HCT116 (cell line): ENCODE measurements at regions not wholly inside any gene's neighbourhood (a gene's known extent, or its start where the extent isn't known, plus 50 kb on each side); places are given as distances from the start of the nearest gene placed in this dataset.

Source experiments
- ATAC-seq: fragments of 200-7000 bp; cut with Tn5 transposase; 2 replicates; pipeline ENCODE4 v1.9.1; 2020; ENCODE audit warnings: mild to moderate bottlenecking, moderate library complexity
- BruUV-seq: library from RNA; stranded (reverse); fragments of 400-500 nt; replicated peaks from 2 replicates; lab custom pipeline; 2021; lab: Mats Ljungman, UMichigan
- CTCF ChIA-PET: fragments of 300-600 bp; sonication (Branson Sonifier 250); formaldehyde crosslinking; loops from one replicate; lab custom pipeline; 2021; ENCODE audit warnings: antibody characterized with exemption; lab: Charles Lee
- POLR2A ChIA-PET: fragments of 300-600, 350-600 bp; sonication (Branson Sonifier 250); formaldehyde crosslinking; loops from one replicate; lab custom pipeline; 2021; ENCODE audit warnings: antibody characterized with exemption; lab: Charles Lee
- RAD21 ChIA-PET, 2 experiments: fragments of 300-600 bp; sonication (Branson Sonifier 250); formaldehyde crosslinking; loops; one replicate each; lab custom pipeline; 2023; ENCODE audit warnings: low total read pairs in 2 of 2; ENCODE audit not compliant: uncharacterized antibody in 2 of 2, unreplicated experiment in 2 of 2, low non-redundant PET in 1 of 2; lab: Charles Lee
- DNase-seq: peaks from one replicate; pipeline ENCODE4 v3.0.0-alpha.2; 2010; ENCODE audit warnings: low read depth, low spot score
- H2AFZ ChIP-seq: fragments of 200-600 bp; shearing (Covaris generic), sonication (generic); 2 replicates; pipeline ENCODE4 v1.6.1; 2017; ENCODE audit warnings: low read depth, mixed run types, mixed read lengths, antibody characterized with exemption, low read length; ENCODE audit not compliant: poor library complexity, severe bottlenecking
- H3K27ac ChIP-seq: 2 replicates; pipeline ENCODE4 v1.5.1; 2012; ENCODE audit warnings: low read depth, low read length
- H3K27me3 ChIP-seq: fragments of 200-600 bp; sonication (generic); 2 replicates; pipeline ENCODE4 v1.6.1; 2016; ENCODE audit warnings: mixed run types, low read length, mixed read lengths; ENCODE audit not compliant: insufficient read depth
- H3K36me3 ChIP-seq, 2 experiments: fragments of 200-500 bp in 1 of 2; fragments of 200-600 bp in 1 of 2; sonication (Bioruptor generic) in 1 of 2; sonication (generic) in 1 of 2; 2 replicates each; pipeline versions ENCODE4 v1.5.1 to v1.6.1; 2014 to 2016; ENCODE audit warnings: low read length in 2 of 2, inconsistent platforms in 1 of 2, mixed read lengths in 1 of 2, mixed run types in 1 of 2; ENCODE audit not compliant: insufficient read depth in 2 of 2, control insufficient read depth in 1 of 2
- H3K4me1 ChIP-seq, 2 experiments: fragments of 200-600 bp in 1 of 2; sonication (generic) in 1 of 2; 2 replicates each; pipeline versions ENCODE4 v1.5.1 to v1.6.1; 2012 to 2017; ENCODE audit warnings: low read length in 2 of 2, inconsistent platforms in 1 of 2, mild to moderate bottlenecking in 1 of 2, mixed read lengths in 1 of 2, mixed run types in 1 of 2, moderate library complexity in 1 of 2; ENCODE audit not compliant: insufficient read depth in 2 of 2, control insufficient read depth in 1 of 2
- H3K4me2 ChIP-seq: fragments of 200-600 bp; sonication (generic); 2 replicates; pipeline ENCODE4 v1.6.1; 2017; ENCODE audit warnings: mixed run types, low read length, mixed read lengths
- H3K4me3 ChIP-seq, 2 experiments: fragments of 200-600 bp in 1 of 2; sonication (generic) in 1 of 2; replicated peaks in 1 of 2; 2 replicates each; pipeline ENCODE4 v1.5.1; 2011 to 2016; ENCODE audit warnings: low read length in 2 of 2, control low read depth in 1 of 2, low read depth in 1 of 2, mild to moderate bottlenecking in 1 of 2, mixed read lengths in 1 of 2, mixed run types in 1 of 2
- H3K79me2 ChIP-seq: fragments of 200-600 bp; sonication (generic); 2 replicates; pipeline ENCODE4 v1.6.1; 2017; ENCODE audit warnings: mild to moderate bottlenecking, mixed run types, low read length, moderate library complexity, mixed read lengths; ENCODE audit not compliant: insufficient read depth
- H3K9ac ChIP-seq: fragments of 200-600 bp; sonication (generic); 2 replicates; pipeline ENCODE4 v1.6.1; 2016; ENCODE audit warnings: low read length, mixed read lengths
- H3K9me2 ChIP-seq: fragments of 200-600 bp; sonication (generic), shearing (Covaris generic); 2 replicates; pipeline ENCODE4 v1.6.1; 2017; ENCODE audit warnings: mixed run types, mild to moderate bottlenecking, moderate library complexity; ENCODE audit not compliant: insufficient read depth
- H3K9me3 ChIP-seq, 2 experiments: fragments of 200-500 bp in 1 of 2; fragments of 200-600 bp in 1 of 2; sonication (Bioruptor generic) in 1 of 2; sonication (generic) in 1 of 2; 2 replicates each; pipeline ENCODE4 v1.6.1; 2014 to 2017; ENCODE audit warnings: low read length in 2 of 2, mixed read lengths in 2 of 2, inconsistent platforms in 1 of 2, low read depth in 1 of 2, mild to moderate bottlenecking in 1 of 2, mixed run types in 1 of 2, moderate library complexity in 1 of 2; ENCODE audit not compliant: control insufficient read depth in 1 of 2, insufficient read depth in 1 of 2
- H4K20me1 ChIP-seq: fragments of 200-600 bp; sonication (generic), shearing (Covaris generic); 2 replicates; pipeline ENCODE4 v1.6.1; 2017; ENCODE audit warnings: mixed run types, mild to moderate bottlenecking, moderate library complexity; ENCODE audit not compliant: insufficient read depth
- CBX3 ChIP-seq: IDR thresholded peaks from 2 replicates; pipeline ENCODE4 v1.6.1; 2012; ENCODE audit warnings: low read depth
- CEBPB ChIP-seq: IDR thresholded peaks from 2 replicates; pipeline ENCODE4 v1.6.1; 2012; ENCODE audit warnings: low read depth
- EGR1 ChIP-seq: IDR thresholded peaks from 2 replicates; pipeline ENCODE4 v1.6.1; 2012; ENCODE audit warnings: low read depth
- EZH2 ChIP-seq: fragments of 200-600 bp; sonication (generic); IDR thresholded peaks from 2 replicates; pipeline ENCODE4 v1.6.1; 2017; ENCODE audit warnings: antibody characterized with exemption, mixed run types
- EZH2phosphoT487 ChIP-seq: fragments of 200-600 bp; IDR thresholded peaks from 2 replicates; pipeline ENCODE4 v1.6.1; 2018; ENCODE audit warnings: antibody characterized with exemption, borderline replicate concordance
- JUND ChIP-seq: IDR thresholded peaks from 2 replicates; pipeline ENCODE4 v1.6.1; 2012
- POLR2A ChIP-seq: IDR thresholded peaks from 2 replicates; pipeline ENCODE4 v1.7.0; 2011; ENCODE audit warnings: borderline replicate concordance; ENCODE audit not compliant: insufficient read depth, insufficient read length; ENCODE audit errors: extremely low read depth
- SIN3A ChIP-seq: IDR thresholded peaks from 2 replicates; pipeline ENCODE4 v1.6.1; 2012; ENCODE audit warnings: low read depth
- SP1 ChIP-seq: IDR thresholded peaks from 2 replicates; pipeline ENCODE4 v1.6.1; 2012; ENCODE audit warnings: low read depth
- SRF ChIP-seq: IDR thresholded peaks from 2 replicates; pipeline ENCODE4 v1.6.1; 2012; ENCODE audit warnings: low read depth
- YY1 ChIP-seq: IDR thresholded peaks from 2 replicates; pipeline ENCODE4 v1.6.1; 2011; ENCODE audit warnings: low read length, low read depth, moderate library complexity, mild to moderate bottlenecking; ENCODE audit not compliant: insufficient replicate concordance; ENCODE audit errors: extremely low read depth
- intact Hi-C: fragments of 100-400 bp; cut with micrococcal nuclease; formaldehyde crosslinking; loops from 2 replicates; pipeline ENCODE4 v1.10.0; 2022
- TF ChIP-seq, protein P1 (sequence below): IDR thresholded peaks from 2 replicates; pipeline ENCODE4 v1.6.1; 2012
- TF ChIP-seq, protein P2 (sequence below): IDR thresholded peaks from 2 replicates; pipeline ENCODE4 v1.6.1; 2012
- TF ChIP-seq, protein P3 (sequence below): IDR thresholded peaks from 2 replicates; pipeline ENCODE4 v1.6.1; 2012; ENCODE audit warnings: low read depth
- TF ChIP-seq, protein P4 (sequence below), 3 experiments: fragments of 200-600 bp in 1 of 3; sonication (generic) in 1 of 3; IDR thresholded peaks in 2 of 3; conservative IDR thresholded peaks in 1 of 3; 2 replicates each; pipeline ENCODE4 v1.5.1; 2012 to 2017; ENCODE audit warnings: low read depth in 2 of 3, low read length in 2 of 3, antibody characterized with exemption in 1 of 3, borderline replicate concordance in 1 of 3, control low read depth in 1 of 3, mild to moderate bottlenecking in 1 of 3, mixed read lengths in 1 of 3, mixed run types in 1 of 3, moderate library complexity in 1 of 3; ENCODE audit not compliant: insufficient read depth in 1 of 3

DNA sequence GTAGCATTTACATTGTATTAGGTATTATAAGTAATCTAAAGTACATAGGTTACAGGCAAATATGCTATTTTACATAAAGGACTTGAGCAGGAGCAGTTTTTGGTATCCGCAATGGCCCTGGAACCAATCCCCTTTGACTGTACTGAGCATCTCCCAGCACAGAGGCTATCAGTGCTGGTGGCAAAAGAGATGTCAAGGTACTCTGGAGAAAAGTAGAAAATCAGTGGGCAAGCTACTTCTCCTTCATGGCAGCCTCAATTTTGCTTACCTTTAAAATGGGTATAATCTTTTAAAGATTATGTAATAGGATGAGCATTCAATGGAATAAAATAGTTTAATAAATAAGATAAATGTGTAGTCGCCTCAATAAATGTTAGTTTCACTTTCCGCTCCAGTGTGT is 56.7 kb upstream of the LMCD1 start:
- H3K9ac ChIP-seq = no peak overlapping the region
- H4K20me1 ChIP-seq = no peaks in the 10 kb centered on the region
- H2AFZ ChIP-seq = no peak overlapping the region
- no peaks in the 10 kb centered on the region for H3K9me2 ChIP-seq
- peaks cover 9 to 24% of the 10 kb centered on the region in 2 experiments; a peak in 3 of 4 replicates for H3K4me1 ChIP-seq
- H3K9me3 ChIP-seq = no peaks in the 10 kb centered on the region
- ChIA-PET POLR2A (interaction anchor here (0.9 to 1.1 kb wide), 2 partner anchors 179 to 185 kb away, joined by 3 to 4 read pairs; no protein-coding TSS in a partner anchor), CTCF (interaction anchor here (1.2 to 2.1 kb wide), 4 partner anchors 57 to 181 kb away, joined by 3 to 7 read pairs (median 5); partner anchors contain the start of gene LMCD1), RAD21 (no interaction called here)
- H3K4me2 ChIP-seq = peak overlapping the region; percentile 62
- no peaks in the 10 kb centered on the region for H3K79me2 ChIP-seq
- ATAC-seq = no peak
- H3K36me3 ChIP-seq = no peaks in the 10 kb centered on the region
- no peak for DNase-seq
- H3K27me3 ChIP-seq = no peaks in the 10 kb centered on the region
- no peak overlapping the region for H3K4me3 ChIP-seq
- intact Hi-C loops = no loop called here
- BruUV-seq = no TSS peak
- H3K27ac ChIP-seq = no peak overlapping the region
- TF ChIP-seq, protein P1, sequence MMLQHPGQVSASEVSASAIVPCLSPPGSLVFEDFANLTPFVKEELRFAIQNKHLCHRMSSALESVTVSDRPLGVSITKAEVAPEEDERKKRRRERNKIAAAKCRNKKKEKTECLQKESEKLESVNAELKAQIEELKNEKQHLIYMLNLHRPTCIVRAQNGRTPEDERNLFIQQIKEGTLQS = no peak
- TF ChIP-seq EZH2 = no peak
- no peak for TF ChIP-seq CEBPB
- no peak for TF ChIP-seq EGR1
- TF ChIP-seq CBX3 = 0 out of 2 replicates have a peak, but pooled peaks have one; percentile 18
- TF ChIP-seq EZH2phosphoT487 = no peak
- TF ChIP-seq, all 23 proteins: peak for 1

DNA sequence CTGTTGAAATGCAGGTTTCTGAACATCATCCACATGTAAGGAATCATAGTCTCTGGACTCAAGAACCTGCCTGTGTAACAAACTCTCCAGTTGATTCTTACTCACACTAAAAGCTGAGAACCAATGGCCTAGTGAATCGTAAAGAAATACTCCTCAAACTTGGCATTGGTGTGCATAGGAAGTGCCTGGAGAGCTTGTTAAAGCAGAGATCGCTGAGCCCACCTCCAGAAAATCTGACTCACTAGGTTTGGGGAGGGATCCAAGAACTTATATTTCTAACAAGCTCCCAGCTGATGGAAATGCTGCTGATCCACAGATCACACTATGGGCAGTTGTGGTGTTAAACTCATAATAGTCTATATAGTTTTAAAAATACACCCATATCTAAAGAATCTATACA is 55.8 kb upstream of the LMCD1 start:
- Histone ChIP-seq H2AFZ (no peak overlapping the region), H3K9ac (no peak overlapping the region), H3K4me3 (no peak overlapping the region), H3K36me3 (no peaks in the 10 kb centered on the region), H3K27ac (no peak overlapping the region), H3K27me3 (no peaks in the 10 kb centered on the region), H3K9me2 (no peaks in the 10 kb centered on the region), H3K79me2 (no peaks in the 10 kb centered on the region), H4K20me1 (no peaks in the 10 kb centered on the region), H3K9me3 (no peaks in the 10 kb centered on the region), H3K4me2 (no peak overlapping the region), H3K4me1 (peaks cover 9 to 24% of the 10 kb centered on the region in 2 experiments; a peak in 3 of 4 replicates)
- no TSS peak for BruUV-seq
- no peak for ATAC-seq
- POLR2A ChIA-PET = no interaction called here
- CTCF ChIA-PET = interaction anchor here (0.6 kb wide), 1 partner anchor 54 kb away, joined by 3 read pairs; no protein-coding TSS in a partner anchor
- no peak for DNase-seq
- intact Hi-C loops = no loop called here
- RAD21 ChIA-PET = no interaction called here
- no peak for TF ChIP-seq EZH2phosphoT487
- TF ChIP-seq, protein P2, sequence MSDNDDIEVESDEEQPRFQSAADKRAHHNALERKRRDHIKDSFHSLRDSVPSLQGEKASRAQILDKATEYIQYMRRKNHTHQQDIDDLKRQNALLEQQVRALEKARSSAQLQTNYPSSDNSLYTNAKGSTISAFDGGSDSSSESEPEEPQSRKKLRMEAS = no peak
- TF ChIP-seq POLR2A = no peak
- TF ChIP-seq, protein P3, sequence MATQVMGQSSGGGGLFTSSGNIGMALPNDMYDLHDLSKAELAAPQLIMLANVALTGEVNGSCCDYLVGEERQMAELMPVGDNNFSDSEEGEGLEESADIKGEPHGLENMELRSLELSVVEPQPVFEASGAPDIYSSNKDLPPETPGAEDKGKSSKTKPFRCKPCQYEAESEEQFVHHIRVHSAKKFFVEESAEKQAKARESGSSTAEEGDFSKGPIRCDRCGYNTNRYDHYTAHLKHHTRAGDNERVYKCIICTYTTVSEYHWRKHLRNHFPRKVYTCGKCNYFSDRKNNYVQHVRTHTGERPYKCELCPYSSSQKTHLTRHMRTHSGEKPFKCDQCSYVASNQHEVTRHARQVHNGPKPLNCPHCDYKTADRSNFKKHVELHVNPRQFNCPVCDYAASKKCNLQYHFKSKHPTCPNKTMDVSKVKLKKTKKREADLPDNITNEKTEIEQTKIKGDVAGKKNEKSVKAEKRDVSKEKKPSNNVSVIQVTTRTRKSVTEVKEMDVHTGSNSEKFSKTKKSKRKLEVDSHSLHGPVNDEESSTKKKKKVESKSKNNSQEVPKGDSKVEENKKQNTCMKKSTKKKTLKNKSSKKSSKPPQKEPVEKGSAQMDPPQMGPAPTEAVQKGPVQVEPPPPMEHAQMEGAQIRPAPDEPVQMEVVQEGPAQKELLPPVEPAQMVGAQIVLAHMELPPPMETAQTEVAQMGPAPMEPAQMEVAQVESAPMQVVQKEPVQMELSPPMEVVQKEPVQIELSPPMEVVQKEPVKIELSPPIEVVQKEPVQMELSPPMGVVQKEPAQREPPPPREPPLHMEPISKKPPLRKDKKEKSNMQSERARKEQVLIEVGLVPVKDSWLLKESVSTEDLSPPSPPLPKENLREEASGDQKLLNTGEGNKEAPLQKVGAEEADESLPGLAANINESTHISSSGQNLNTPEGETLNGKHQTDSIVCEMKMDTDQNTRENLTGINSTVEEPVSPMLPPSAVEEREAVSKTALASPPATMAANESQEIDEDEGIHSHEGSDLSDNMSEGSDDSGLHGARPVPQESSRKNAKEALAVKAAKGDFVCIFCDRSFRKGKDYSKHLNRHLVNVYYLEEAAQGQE = no peak
- TF ChIP-seq CBX3 = no peak
- no peak for TF ChIP-seq JUND
- no peak for TF ChIP-seq SRF
- TF ChIP-seq, protein P1 = no peak
- no peak for TF ChIP-seq SIN3A
- no peak for TF ChIP-seq SP1
- TF ChIP-seq YY1 = no peak
- TF ChIP-seq, protein P4, sequence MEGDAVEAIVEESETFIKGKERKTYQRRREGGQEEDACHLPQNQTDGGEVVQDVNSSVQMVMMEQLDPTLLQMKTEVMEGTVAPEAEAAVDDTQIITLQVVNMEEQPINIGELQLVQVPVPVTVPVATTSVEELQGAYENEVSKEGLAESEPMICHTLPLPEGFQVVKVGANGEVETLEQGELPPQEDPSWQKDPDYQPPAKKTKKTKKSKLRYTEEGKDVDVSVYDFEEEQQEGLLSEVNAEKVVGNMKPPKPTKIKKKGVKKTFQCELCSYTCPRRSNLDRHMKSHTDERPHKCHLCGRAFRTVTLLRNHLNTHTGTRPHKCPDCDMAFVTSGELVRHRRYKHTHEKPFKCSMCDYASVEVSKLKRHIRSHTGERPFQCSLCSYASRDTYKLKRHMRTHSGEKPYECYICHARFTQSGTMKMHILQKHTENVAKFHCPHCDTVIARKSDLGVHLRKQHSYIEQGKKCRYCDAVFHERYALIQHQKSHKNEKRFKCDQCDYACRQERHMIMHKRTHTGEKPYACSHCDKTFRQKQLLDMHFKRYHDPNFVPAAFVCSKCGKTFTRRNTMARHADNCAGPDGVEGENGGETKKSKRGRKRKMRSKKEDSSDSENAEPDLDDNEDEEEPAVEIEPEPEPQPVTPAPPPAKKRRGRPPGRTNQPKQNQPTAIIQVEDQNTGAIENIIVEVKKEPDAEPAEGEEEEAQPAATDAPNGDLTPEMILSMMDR (IDR thresholded peaks at IDR 0.05 in 2 of 3, conservative IDR thresholded peaks at IDR 0.05 in 1 of 3; ENCODE audit: borderline replicate concordance in 1 of 3, insufficient read depth in 1 of 3, low read depth in 2 of 3, low read length in 2 of 3) = no peak
